ENCODE measurements at regions not wholly inside any gene's neighbourhood (a gene's known extent, or its start where the extent isn't known, plus 50 kb on each side); places are given as distances from the start of the nearest gene placed in this dataset.
"Not testable (repeated sequence)": the region's sequence is repeated elsewhere in the genome, so short reads cannot be mapped to it uniquely, and the experiment has no call there.

DNA sequence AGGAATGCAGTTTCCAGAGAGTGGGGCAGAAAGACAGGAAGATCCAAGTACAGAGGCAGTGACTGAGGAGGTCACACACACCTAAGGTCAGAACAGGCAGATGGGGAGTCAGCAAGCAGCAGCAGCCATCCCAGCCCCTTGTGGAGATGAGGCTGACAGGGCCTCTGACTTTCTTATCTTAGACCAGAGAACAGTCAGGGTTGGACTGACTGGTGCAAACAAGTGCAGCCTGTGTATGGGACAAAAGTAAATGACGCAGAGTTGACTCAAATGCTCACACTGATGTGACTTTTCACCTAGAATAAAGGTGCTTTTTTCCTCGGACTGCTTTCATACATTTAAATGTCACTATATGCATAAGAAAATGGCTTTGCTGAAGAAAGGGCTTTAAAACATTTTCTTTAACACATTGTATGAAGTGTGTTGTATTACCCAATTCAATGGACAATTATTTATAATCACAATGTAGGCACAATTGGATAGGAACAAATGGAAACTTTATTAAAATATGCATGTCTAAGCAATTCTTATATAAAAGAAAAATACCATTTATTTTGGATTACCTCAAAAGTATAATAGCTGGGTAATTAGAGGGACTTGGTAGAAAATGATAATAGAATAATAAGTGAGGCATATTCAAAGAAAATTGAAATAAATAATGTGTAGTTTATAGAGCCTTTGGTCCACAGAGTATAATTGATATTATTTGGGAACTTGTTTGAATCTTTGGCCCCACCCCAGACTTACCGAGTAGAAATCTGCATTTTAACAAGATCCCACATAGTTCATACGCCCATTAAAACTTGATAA, 1321.5 kb upstream of the CELF4 start:
- DNase-seq: no peak

DNA sequence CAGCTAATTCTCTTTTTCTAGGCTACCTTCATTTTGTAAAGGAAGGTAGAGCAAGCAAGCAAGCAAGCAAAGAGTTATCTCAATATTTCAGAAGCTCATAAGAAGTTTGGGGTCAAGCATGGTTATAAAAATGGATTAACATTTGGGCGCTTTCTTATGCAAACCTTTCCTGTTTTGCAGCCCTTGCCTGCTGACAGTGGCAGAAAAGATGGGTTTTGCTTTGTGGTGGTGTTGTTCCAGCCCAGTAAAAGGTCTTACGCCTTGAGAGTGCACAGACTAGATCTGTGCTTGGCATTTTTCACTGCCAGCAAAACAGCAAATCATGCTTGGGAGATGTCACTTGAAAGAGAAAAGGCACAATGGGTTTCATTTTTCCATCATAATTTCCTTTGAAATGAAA, 1320.6 kb upstream of the CELF4 start:
- DNase-seq: no peak

DNA sequence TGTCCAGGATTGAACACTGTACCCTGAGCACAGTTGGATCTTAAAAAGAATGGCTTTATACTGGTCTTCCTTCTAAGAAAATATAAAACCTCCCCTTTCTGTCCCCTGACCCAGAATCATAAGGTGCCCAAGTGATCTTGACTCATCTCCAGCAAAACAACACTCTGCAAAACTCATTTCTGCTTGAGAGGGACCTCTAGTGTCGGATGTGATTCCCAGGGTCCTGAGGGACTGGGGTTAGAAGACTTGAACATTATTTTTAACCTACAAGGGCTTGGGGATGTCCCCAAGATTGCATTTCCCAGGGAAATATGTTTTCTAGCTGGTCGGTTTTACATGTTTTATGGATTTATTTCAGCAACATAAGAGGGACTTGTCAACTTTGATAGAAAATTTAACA, 1318.5 kb upstream of the CELF4 start:
- DNase-seq: no peak

DNA sequence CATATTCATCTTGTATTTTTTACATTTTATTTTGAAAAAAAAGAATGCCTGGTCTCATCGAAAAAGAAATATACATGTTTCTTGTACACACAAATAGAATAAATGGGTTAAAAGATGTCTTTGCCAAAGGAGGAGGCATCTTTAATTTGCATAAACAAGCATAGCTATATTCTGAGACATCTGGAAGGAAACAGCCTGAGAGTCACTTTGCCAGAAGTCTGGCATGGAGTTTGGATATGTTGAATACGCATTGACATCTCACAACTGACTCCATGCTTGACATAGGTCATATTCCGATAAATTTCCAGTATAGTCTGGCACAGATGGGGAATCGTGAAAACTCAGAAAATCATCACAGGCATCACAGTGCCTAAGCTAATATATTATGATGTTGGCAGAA, 1317.5 kb upstream of the CELF4 start:
- DNase-seq: no peak

DNA sequence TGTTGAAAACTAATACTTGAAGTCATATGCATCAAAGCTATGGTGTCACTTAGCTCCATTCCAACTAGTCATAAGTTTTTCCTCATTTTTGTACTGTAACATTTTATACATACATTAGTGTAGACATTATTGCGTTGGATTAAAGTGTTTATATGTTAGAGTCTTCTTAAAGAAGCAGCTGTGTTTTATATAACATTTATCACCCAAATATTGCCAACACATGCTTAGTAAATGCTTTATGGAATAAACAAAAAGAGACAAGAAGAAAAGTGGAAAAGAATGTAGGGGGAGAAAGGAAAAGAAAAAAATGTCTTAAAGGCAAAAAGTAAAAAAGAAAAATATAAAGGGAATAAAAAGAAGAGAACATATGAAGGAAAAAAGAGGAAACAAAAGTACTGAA, 1314.3 kb upstream of the CELF4 start:
- DNase-seq: no peak

DNA sequence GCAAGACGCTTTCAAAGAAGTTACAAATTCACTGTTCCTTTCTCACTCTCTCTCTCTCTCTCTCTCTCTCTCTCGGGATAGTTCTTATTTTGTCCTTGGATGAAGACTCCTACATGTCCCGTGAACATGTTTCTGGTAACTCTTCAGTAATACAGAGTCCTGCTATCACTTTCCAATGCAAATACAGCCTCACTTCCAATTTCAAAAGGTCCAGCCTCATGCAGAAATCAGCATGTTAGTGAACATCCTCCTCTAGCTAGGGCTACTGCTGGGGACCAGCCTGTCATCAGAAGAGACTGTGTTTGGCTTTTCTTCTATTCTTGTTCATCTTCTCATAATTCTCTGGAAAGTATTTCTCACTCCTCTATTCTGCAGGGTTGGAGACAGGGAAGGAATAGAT, 1306.7 kb upstream of the CELF4 start:
- no peak for DNase-seq

DNA sequence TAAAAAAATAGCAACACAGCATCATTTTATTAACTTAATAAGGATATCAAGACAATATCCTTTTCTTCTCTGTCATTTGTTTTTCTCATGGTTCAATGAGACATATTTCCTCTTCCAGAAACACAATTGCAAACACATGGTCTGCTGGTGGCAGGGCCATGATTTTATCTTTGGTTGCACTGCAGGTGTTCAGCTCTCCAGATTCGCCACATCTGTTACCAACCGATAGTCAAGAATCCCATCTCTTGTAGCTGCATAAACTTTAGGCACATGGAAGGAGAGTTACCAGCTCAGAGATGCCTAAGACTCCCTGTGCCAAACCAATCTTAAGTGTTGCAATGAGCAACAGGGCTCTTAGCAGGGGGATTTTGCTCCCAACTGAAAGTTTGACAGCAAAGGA, 1303.2 kb upstream of the CELF4 start:
- DNase-seq: no peak

DNA sequence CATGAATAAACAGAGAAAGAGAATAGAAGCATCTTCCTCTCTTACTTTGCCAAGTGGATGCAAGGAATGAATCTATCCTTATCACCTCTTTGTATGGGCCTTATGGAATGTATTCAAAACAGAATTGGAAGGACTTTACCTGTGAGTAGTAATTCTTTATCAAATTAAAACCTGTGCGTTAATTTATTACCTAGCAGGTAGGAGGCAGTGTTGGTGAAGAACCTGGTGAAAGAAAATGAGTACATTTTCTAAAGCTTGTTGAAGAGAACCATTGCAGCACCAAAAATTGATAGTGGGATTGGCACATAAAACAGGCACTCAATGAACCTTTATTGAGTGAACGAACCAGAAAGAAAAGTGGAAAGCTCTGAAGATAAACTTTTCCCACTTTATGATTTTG, 1302.1 kb upstream of the CELF4 start:
- DNase-seq: no peak

DNA sequence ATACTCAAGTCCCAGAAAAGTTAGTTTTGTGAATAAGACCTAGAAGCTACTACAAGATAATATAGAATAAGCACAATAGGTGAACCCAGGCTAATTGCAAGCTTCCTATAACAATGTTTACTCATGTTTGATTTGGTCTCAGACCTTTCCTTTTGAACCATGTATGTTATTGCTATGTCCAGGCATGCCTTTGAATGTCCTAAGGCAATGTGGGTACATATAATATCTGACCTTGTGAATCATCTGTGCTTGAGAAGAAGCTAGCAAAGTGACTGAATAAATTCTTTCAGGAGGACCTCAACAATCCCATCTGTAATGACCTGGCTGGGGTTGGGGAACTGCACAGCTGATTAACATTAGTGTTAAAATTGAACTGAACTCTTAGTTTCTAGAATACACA, 1285.9 kb upstream of the CELF4 start:
- no peak for DNase-seq

DNA sequence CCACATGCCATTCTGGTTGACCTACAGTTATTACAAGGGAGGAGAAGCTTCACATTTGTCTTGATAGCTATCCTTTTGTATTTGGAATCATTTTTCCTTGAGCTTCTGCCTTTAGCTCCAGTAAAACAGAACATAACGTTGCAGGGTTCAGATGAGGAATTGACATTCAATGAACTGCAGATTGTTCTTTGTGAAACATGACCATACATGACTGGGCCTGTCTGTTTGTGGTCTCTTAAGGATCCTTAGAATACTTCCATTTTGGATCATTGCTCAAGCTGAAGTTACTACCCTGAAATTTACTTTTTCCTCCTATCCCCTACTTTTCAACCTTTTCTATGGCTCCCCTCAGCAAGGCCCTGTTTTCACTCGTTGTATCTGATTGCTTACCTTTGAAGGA, 1281.7 kb upstream of the CELF4 start:
- no peak for DNase-seq

DNA sequence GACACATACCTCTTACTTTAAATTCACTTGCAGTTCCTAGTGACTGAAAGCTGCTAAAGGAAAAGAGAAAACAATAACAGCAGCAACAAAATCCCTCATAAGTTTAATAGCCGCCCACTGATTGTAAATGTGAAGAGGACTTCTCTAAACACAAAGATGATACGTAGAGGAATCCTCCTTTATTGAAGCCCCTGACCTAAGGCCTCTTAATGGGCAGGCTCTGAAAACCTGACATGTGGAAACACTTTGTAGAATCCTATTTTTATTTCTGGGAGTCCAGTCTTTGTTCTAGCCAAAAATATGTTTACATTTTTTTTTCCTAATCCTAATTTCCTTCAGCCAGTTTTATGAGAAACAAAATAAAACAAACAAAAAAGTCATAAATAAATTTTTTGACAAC, 1277.7 kb upstream of the CELF4 start:
- DNase-seq: no peak

DNA sequence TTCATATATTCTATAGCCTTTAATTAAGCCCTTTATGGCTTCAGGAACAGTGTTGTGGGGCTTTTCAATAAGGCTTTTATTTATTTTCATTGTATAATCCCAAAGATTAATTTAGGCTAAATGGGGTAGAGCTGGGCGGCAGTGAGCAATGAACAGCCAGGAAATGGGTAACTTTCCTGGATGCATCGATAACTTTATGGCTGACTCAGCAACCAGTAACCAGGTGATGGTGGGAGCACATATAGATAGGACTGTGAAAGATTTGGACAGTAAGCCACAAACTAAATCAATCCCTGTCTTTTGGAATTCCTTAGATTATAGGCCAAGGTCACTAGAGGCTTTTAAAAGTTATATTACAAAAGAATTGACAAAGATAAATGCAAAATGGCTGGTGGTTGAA, 1260.6 kb upstream of the CELF4 start:
- no peak for DNase-seq

DNA sequence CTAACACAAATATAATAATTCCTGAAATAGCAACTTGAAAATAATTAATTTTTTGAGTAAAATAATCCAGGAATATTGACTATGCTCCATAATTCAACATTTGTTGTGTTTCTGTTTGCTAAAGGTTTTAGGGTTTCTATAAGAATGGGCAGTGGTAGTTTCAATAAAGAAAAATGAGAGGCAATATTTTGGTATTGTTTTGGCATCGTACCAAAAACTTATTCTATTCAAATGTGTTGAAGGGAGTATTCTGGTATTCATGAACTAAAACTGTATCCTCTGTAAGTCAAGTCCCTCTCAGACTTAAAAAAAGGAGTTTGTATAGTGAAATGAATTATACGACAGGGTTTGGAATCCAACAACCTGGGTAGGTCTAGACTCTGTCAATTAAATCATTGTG, 1245.6 kb upstream of the CELF4 start:
- no peak for DNase-seq

DNA sequence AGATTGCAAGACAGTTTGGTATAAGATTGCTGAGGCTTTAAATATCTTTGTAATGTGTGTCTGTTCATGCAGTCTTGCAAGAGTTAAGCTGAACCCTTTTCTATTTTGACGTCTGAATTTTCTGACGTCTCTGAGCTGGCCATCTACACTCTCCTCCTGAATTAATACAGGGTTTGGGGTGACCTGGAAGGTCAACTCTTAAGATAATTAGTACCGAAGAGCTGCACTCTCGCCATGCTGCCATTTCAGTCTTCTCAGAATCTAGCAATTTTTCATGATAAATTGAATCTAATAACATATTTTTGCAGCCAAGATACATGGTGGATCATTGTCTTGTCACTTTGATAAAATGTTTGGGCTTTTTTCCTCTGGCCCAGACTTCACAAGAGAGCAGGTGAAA, 1245.2 kb upstream of the CELF4 start:
- DNase-seq: no peak

DNA sequence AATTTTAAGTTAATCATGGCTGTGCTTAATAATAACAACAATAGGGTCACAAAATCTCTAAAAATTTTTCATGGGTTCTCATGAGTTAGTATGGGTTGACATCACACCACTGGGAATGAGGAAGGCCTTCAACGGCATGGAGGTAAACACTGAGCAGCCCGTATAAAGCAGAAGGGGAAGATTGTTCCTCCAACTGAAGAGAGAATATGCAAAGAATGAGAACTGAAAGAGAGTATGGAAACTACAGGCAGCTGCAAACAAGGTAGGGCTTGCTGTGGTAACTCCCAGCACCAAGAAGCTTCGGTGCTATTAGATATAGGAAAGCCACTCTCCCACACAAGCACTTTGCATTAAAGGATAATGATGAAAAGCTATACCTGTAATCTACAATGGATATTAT, 1242.3 kb upstream of the CELF4 start:
- no peak for DNase-seq

DNA sequence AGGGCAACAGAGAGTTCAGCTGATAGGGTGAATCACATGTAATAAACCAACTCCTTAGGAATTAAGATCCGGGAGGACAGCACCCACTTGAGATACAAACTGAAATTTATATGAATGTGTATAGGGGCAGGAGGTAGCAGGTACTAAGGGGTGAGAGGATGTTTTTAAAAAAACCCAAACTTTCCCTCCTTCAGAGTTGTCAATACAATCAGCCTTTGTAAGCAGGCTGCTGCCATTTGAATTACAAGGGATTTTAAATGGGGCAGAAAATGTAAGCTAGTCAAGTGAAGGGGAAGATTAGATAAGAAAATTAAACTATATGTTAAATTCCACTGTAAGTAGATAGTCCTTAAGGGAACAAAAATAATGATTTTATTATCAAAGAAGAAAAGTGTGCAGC, 1239.7 kb upstream of the CELF4 start:
- no peak for DNase-seq

DNA sequence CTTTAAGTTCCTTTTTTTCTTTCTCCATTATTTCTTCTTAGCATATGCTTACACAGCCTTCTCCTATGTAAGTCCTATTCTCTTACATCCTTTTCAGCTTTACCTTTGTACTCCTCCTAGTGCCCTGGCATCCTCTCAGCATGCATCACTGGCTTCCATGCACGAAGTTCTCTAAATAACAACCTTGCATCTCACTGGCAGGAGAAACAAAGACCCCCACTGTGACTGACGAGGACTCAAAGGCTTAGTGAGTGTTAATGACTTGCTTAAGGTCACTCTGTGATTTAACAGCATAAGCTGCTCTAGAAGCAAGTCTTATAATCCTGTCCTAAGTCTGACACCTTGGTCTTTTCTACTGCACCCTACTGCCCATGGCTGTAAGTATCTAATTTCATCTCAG, 1236.0 kb upstream of the CELF4 start:
- no peak for DNase-seq

DNA sequence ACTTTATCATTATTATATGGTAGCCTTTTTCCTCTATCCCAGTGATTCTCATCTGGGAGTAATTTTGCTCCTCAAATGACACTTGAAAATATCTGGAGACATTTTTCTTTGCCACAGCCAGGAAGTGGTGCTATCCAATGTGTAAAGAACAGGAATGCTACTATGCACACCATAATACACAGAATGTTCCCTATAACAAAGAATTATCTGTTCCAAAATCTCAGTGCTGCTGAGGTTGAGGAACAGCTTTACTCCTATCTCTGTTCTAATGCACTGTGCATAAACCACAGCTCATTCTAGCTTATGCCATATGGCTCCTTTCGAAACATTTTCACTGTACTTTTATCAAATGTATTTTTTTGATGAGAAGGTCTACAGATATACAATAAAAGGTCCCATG, 1231.2 kb upstream of the CELF4 start:
- DNase-seq: no peak

DNA sequence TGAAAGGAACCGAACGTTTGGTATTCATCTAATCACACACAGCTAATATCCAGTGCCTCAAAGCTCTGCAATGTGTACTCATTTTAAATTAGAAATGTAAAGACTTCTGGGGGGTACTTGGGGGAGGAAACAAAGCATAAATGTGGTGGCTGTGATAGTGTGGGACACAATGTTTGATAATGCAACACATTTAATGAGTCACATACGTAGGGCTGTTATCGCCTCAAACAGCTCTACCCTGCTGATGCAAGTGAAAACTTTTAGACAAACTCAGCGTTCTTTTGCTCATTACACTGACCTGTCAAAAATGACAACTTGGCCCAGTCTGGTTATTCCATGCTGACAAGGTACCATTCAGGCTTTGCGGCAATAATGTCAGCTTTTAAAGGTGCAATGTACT, 1227.1 kb upstream of the CELF4 start:
- no peak for DNase-seq

DNA sequence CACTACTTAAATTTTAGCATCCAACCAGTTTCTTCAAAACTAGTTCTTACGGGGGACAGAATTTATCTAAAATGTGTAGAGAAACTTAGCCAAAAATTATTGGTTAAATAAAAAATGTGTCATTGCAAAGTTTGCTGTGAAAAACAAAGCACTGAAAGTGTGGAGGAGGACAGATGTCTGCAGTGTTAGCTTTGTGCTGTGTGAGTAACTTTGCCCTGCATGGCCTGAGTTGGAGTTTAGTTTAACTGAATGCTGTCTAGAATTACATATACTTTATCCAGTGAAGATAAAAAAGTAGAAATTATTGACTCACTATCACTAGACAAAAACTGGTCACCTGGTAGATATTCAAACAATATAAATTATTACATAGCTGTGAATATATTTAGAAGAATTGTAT, 1225.2 kb upstream of the CELF4 start:
- DNase-seq: no peak

DNA sequence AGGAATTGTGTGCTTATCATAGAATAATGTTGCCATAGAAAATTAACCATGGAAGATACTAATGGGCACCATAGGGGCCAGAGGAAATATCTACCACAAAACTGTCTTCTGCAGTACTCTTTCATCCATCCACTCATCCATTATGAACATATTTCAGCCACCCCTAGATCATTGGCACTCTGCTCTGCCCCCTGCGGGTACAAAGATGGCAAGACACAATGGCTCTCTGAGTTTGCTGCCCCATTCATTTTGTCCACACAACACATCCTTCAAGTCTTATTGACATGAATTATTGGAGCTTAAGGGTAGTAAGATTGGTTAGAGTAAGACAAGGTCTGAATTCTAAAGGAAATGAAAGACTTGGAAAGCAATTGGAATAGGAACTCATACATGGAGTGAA, 1224.7 kb upstream of the CELF4 start:
- DNase-seq: no peak

DNA sequence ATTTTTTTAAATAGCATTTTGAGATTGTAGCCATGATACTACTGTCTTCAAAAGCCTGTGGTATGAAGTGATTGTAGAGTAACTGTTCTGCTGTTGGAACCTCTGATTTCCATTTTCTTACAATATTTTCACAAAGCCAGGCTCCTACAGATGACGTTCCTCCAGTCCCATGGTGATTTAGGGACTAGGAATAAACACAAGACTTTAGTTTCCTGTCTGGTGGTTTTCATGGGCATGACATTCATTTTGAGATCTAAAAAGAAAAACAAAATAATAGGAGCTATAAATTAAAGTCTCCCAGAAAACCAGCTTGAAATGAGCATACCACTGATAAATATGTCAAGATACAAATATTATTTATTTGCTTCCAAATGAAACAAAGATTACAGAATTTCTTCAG, 1223.5 kb upstream of the CELF4 start:
- no peak for DNase-seq

DNA sequence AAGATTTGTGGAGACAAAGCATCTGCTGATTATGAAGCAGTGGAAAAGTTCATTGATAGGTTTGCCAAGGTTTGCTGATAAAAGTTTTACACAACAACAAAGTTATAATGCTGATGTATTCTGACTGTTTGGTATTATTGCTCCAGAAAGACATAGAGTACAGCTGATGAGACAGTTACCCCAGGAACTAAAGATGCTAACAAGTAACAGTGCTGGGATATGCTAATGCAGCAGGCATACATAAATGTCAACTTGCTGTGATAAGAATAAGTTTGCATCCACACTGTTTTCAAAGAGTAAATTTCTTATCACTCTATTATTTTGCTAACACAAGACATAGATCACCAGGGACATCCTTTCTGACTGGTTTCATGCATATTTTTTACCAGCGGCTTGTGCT, 1221.3 kb upstream of the CELF4 start:
- DNase-seq: no peak

DNA sequence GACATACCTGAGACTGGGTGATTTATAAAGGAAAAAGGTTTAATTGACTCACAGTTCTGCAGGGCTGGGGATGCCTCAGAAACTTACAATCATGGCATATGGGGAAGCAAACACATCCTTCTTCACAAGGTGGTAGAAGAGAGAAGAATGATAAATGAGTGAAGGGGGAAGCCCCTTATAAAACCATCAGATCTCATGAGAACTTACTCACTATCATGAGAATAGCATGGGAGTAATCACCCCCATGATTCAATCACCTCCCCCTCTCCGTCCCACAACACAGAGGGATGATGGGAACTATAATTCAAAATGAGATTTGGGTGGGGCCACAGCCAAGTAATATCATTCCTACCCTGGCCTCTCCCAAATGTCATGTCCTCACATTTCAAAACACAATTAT, 1206.0 kb upstream of the CELF4 start:
- not testable (repeated sequence) for DNase-seq

DNA sequence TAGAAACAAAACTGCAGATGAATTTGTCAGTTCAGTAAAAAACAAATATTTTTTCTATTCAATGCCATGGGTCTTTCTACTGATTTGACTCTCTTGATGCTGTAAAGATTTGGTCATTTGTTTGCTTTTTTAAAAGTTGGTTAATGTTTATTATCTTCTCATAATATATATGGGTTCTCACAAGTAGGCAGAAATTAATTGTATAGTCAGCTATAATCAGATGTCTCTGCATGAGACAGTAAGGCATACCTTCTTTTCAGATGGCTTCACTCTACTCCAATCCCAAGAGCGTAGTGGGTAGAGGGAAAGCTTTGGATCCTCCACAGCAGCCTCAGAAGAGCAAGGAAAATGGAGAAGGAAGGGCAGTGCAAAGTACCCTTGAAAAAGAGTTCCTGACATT, 1202.9 kb upstream of the CELF4 start:
- no peak for DNase-seq

DNA sequence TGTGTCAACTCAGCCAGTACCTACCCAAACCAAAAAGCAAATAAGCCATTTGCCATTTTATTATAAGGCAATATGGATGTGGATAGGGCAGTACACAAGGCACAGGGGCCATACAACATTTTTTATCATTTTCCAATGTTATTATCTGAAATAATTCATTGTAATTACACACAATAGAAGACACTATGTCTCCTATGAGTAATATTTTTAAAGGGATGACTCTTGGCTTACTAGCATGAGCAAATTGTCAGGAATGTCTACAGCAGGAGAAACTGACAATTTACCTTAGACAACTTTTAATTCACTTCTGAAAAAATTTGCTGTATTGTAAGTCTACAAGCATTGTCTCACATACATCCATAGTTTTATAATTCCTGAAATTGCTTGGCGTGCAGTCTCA, 1193.9 kb upstream of the CELF4 start:
- DNase-seq: no peak
